C1 segment of cervical spinal cord (tissue), 14 donors: ENCODE measurements at regions not wholly inside any gene's neighbourhood (a gene's known extent, or its start where the extent isn't known, plus 50 kb on each side); places are given as distances from the start of the nearest gene placed in this dataset.

Experiments used
- DNase-seq, 14 donors: peaks; one replicate each; lab custom pipeline; 2025; lab: John Stamatoyannopoulos, UW

- DNase-seq, result no peak
Measured at GRCh38 chr18:53754154-53754553, 470.3 kb downstream of the MBD2 start.

DNA sequence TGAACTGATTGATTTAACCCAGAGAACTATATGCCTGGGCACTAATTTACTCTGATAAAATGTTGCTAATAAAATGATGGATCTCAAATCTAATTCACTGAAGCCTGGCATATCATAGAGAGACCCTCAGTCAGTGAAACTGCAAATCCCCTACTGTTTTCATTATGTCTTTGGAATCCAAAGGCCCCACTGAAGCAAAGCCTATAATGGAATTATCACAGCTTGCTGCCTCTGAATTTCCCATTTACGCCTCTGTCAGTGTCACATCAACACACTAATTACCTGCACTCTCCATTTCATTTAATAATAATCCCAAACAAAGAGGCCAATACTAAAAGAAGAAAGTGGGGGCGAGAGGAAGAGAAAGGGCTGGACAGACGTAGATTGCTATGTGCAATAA, 470.9 kb downstream of the MBD2 start:
- no peak for DNase-seq

DNA sequence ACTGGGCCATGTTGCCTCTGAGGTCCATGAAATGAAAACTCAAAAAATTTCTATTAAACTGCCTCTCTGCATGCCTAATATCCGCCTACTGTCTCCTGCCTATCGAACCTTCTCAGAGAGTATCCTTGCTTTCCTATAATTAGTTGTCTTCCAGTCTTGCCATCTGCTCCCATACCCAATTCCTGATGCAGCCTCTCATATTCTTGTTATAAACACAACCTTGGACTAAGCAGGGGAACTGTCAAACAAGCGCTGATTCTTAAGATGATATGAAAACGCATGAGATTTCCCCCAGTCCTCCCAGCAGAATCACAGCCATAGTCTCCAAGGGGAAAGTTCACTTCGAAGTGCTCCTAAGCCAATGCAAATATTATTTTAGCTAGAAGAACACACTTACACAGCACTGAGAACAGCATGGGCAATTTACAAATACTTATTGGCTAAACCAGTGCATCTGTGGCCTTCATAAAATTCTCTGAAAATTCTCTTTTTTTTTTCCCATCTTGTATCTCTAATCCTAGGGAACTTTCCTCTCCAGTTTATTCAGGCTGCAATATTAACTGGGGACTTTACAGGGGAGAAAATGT, 471.6 kb downstream of the MBD2 start:
- DNase-seq, result no peak

- DNase-seq, result no peak
Measured at GRCh38 chr18:53749766-53750165, 474.7 kb downstream of the MBD2 start.

GRCh38 chr18:53747663-53748160, 476.8 kb downstream of the MBD2 start:
- DNase-seq, result no peak

- no peak for DNase-seq
Measured at GRCh38 chr18:53747210-53747609, 477.3 kb downstream of the MBD2 start.

DNA sequence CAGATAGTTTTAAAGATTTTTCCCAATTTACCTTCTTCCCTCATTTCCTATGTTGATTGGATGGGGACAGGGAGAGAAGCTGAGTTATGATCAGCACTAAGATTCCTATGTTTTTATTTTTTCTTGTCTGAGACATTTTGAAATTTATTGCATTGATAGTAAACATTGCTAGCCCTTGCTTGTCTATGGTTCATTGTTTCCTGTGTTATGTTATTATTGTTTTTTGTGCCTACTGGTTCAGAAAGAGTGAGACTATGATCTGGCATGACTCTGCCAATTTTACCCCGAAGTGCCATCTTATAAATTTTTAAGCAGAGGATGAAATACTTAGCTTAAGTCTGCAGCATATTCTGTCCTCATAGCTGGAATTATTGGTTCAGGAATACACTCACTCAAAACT, 478.5 kb downstream of the MBD2 start:
- no peak for DNase-seq

- no peak for DNase-seq
Measured at GRCh38 chr18:53745224-53745967, 479.1 kb downstream of the MBD2 start.

DNA sequence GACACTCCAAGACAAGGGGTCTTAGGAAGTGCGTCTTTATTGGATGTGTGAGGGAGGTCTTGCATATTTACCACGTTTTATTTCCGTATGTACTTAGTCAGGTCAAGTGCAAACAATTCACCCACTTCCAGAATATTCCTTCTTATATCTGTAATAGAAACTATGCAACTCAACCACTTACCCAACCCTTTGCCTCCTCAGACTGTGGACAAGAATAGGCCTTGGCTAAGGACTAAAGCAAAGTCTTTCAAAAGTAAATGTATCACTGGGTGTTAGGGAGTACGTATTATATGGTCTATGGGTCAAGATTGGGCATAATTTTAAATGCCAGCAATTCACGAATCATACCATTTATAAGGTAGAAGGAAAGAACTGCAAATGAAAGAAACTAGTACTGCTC, 484.8 kb downstream of the MBD2 start:
- no peak for DNase-seq

DNA sequence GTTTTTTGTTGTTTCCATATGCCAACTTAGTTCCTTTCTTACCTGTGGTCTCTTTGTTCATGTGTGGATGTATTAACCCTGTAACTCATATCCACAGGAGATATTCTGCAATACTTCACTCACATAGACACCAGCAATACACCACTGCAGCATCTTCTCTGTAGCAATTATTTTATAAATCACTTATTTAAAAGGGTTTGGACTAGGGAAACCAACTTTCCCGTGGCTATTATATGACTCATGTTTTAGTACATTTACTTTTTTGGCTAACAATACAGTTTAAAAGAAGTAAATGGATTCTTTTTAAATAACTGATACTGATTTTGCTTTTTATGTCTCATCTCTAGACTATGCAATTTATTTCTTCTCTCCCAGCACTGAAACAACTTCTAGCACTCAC, 488.9 kb downstream of the MBD2 start:
- no peak for DNase-seq

DNA sequence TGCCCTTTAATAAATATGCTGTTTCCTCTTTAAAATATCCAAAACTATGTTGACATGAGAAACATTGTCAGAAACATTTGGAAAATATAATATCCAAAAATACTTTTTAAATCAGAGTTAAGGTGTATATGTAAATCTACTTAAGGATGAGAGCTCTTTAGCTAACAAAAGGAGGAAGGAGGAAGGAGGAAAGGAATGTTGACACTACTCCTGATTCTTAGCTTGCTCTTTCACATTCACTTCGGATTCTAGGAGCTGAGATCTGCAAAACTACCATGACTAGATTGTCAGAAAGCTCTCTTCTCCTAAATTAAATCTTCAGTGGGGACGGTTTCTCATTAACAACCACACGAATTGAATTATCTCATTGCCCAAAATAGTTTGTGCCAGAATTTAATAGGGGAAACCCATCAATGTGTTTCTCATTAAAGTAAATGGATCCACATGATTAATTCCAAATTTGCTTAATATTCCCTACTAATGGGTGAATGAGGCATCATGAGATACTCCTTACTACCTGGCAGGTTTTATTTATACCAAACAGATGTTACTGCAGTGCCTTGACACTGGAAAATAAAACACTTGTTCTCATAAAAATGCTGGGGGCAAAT, 509.1 kb downstream of the MBD2 start:
- no peak for DNase-seq

- no peak for DNase-seq
Measured at GRCh38 chr18:53710080-53710479, 514.4 kb downstream of the MBD2 start.

- DNase-seq, result no peak
Measured at GRCh38 chr18:53702480-53702879, 522.0 kb downstream of the MBD2 start.

DNA sequence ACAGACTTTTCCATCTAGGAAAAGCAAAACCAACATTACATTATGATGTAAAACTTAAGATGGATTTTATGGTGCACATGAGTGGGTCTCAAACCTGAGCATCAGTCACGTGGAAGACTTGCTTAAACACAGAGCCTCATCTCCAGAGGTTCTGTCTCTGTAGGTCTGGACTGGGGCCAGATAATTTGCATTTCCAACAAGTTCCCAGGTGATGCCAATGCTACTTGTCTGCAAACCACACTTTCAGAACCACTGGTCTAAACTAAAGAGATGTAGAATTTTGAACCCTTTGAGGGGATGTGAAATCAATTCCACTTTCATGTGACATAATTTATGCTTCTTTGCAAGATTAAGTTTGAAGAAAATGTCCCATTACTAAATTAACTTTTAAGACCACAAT, 522.8 kb downstream of the MBD2 start:
- DNase-seq, result no peak

GRCh38 chr18:53698907-53699306, 525.6 kb downstream of the MBD2 start:
- DNase-seq, result peak in 3 of 14 donors; percentile 0 to 11 (median 2)

DNA sequence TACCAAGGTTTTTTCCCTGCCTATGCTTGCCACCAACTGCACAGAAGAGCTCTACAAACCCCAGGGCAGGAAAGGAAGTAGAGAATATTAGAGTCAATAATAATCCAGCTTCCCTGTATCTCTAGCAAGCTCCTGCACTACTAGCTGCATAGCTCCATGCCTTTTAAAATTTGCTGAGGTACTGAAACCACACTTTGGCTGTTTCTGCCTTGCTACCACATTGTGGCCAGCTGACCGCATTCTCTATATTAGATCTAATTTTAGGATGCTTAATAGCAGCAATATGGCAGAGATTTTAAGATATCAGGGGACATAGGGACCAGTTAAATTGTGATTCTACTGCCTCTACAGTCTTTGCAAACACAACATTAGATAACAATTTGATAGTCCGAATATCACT, 534.6 kb downstream of the MBD2 start:
- DNase-seq, result no peak

GRCh38 chr18:53686965-53687364, 537.5 kb downstream of the MBD2 start:
- DNase-seq, result no peak

DNA sequence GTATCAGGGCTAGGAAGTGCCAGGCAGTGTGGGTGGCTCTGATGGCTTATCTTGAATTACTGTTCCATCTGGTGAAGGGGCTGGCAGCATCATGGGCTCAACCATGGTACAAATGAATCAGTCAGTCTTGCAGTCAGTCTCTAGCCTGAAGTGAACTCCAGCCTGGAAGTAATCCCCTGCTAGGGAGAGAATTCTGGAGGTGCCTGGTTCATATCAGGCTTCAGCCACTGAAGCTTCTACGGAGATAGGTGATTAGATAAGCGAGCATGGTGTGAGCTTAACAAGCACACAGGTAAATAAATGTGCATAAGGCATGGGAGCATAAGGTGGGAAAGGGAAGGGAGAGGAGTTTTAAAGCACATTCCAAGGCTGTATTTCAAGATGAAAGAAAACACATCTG, 541.7 kb downstream of the MBD2 start:
- DNase-seq, result no peak

DNA sequence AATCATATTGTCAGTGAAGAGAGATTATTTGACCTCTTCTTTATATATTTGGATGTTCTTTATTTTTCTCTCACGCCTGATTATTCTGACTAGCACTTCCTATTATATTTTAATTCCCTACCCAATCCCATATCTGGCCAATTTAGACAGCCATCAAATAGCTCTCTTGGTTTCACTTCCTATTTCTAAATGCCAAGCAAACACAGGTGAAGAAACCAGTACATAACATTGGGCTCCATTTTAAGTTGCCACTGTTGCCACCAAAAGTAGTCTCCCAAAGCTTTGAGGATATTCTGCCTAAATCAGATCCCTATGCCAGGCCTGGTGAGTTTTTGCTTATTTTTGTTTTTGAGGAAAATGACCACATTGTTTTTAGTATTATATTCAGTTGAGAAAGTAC, 547.0 kb downstream of the MBD2 start:
- no peak for DNase-seq

DNA sequence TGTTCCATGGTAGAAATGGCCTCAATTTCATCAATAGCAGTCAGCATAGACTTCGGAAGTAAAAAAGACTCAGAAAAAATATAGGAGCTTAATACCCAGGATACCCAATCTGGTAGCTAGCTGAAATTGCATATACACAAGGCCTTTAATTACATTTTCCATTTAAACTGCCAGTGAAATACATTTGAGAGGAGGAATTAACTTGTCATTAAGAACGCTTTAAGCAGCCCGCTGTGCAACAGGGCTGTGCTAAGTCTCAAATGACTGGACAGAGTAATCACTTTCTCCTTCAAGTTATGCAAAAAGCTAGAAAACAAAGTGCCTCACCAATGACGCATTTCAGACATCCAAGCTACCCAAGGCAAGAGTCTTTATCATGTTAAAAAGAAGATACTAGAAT, 558.8 kb downstream of the MBD2 start:
- DNase-seq, result no peak

DNA sequence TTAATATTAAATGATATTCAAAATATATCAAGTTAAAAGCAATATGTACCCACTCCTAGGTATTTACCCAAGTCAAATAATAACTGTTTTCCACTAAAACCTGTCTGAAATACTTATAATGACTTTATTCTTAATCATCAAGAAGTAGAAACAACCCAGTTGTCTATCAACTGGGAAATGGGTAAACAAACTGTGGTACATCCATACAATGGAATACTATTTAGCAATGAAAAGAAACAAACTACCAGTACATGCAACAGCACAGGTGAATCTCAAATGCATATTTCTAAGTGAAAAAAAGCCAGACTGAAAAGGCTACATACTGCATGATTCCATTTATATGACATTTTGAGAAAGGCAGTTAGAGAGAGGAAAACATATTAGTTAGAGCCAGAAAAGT, 559.9 kb downstream of the MBD2 start:
- DNase-seq, result no peak

DNA sequence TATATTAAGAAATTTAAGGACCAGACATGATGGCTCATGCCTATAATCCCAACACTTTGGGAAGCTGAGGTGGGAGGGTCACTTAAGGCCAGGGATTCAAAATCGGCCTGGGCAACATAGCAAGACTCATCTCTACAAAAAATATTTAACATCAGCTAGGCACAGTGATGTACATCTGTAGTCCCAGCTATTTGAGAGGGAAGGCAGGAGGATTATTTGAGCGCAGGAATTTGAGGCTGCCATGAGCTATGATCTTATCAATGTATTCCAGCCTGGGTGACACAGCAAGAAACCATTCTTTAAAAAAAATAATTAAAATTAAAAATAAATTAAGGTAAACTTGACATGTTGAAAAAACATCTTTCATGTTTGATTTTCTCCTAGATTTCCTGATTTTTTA, 564.2 kb downstream of the MBD2 start:
- DNase-seq, result no peak

- DNase-seq, result no peak
Measured at GRCh38 chr18:53657257-53657656, 567.2 kb downstream of the MBD2 start.
